GM21576 (cell line): ENCODE measurements at regions not wholly inside any gene's neighbourhood (a gene's known extent, or its start where the extent isn't known, plus 50 kb on each side); places are given as distances from the start of the nearest gene placed in this dataset.
"Not testable (repeated sequence)": the region's sequence is repeated elsewhere in the genome, so short reads cannot be mapped to it uniquely, and the experiment has no call there.

ENCODE experiments used
- ATAC-seq: cut with Tn5 transposase; IDR thresholded peaks from one replicate; pipeline ENCODE4 v1.9.1; 2021; ENCODE audit warnings: mild to moderate bottlenecking, moderate library complexity; ENCODE audit not compliant: unreplicated experiment

DNA sequence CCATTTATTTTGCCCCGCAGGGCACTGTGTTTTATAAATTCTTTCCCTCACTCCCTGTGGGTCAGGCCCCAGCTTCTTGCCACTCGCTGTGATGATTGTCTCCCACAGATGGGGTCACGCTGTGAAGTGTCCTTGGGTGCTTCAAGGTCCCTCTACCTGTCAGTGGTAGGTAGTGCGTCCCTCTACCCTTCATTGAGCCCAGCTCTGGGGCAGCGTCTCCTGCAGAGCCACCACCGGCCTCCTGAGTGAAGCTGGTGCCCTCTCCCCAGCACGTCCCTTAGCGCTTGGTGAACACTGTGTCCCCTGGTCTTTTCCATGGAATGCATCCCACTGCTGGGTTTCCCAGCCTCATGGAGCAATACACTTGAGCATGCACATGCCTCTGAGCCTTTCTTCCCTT lies 108.2 kb downstream of the NRN1 start:
- no peak for ATAC-seq

GRCh38 chr6:5898102-5898501 lies 108.6 kb downstream of the NRN1 start:
- ATAC-seq = no peak

GRCh38 chr6:5896476-5897200 lies 110.1 kb downstream of the NRN1 start:
- no peak for ATAC-seq

DNA sequence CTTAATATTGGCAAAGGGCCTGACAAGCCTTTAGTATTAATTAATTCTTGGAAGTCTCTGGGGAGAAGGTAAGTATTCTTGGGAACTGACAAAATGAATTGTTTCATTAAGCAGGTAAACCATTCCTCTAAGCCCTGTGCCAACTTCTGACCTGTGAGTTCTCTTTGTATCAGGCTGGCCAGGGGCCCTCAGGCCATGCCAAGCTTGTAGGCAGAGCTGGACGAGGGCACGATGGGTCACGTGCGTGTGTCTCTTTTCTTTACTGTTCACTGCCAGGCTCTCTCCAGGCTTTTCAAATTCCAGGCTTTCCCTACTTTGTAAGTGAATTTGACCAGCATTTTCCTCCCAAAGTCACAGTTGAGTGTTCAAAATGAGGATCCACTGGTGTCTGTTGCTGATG lies 112.4 kb downstream of the NRN1 start:
- no peak for ATAC-seq

DNA sequence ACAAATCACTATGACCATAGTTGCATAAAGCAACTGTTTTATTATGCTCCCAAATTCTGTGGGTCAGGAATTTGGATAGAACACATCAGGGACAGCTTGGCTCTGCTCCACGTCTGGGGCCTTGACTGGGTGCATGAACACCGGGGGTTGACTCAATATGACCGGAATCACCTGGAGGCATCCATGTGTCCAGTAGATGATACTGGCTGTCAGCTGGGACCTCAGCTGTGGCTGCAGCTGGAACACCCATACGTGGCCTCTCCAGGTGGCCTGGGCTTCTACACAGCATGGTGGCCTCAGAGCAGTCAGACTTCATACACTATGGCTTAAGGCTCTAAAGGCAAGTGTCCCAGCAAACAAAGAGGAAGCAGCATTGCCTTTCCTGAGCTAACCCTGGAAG lies 113.4 kb downstream of the NRN1 start:
- no peak for ATAC-seq

GRCh38 chr6:5892669-5893068 lies 114.1 kb downstream of the NRN1 start:
- ATAC-seq = no peak

DNA sequence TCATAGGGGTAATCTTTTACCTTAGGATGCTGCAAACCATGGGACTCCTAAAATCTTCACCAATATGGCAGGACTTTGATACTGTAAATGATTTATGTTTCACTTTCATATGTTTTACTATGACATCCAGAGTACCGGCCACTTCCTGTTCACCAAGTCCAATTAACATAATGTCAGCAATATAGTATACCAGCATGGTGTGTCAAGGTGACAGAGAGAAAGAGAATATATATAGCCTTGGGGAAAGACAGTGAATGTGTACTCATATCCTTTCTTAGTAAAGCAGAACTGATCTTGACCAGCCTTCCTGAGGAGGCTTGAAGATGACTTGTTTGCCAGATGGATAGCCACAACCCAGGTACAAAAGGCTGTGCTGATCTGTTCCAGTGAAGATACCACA lies 127.9 kb downstream of the NRN1 start:
- no peak for ATAC-seq

DNA sequence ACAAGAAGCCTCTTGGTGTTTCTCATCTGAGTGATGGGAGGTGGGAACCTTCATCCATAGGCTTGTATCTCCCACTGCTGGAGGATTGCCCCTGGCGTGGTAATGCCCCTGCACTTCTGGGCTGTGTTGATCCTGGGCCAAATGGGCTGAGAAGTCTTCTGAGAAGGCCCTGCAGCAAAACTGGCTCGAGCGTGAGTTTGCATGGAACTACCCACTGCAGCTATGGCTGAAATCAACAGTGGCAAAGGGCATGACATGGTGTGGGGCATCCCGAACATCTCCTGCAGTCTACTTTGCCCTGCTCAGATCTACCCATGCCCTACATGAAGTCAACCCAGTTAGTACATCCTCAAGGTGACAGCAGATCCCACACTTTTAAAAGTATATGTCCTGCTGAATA lies 130.6 kb downstream of the NRN1 start:
- ATAC-seq = no peak

DNA sequence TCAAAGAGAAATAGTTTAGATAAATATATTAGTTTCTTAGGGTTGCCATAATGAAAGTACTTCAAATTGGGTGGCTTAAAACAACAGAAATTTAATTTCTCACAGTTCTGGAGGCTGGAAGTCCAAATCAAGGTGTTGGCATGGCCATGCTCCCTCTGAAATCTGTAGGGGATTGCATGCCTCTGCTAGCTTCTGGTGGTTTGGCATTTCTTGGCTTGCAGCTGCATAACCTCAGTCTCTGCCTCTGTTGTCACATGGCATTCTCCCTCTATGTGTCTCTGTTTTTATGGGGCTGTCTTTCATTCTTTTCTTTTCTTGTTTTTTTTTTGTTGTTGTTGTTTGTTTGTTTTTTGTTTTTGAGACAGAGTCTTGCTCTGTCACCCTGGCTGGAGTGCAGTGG lies 132.7 kb downstream of the NRN1 start:
- not testable (repeated sequence) for ATAC-seq

DNA sequence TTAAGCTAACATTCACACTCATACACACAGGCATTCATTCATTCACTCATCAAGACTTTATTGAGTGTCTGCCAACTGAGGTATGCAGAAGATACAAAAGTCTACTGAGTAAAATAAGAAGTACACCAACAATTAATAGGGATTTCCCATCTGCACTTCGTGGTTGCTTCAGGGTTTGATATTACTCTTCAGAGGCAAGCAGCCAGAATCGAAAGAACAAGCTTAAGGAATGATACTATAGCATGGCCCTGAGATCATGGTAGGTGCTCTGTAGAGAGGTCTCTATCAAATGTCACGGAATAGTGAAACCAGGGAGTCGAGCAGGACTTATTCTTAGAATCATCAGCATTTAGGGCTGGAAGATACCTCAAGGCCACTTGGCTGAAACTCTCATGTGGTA lies 135.4 kb downstream of the NRN1 start:
- ATAC-seq = peak; percentile 46

DNA sequence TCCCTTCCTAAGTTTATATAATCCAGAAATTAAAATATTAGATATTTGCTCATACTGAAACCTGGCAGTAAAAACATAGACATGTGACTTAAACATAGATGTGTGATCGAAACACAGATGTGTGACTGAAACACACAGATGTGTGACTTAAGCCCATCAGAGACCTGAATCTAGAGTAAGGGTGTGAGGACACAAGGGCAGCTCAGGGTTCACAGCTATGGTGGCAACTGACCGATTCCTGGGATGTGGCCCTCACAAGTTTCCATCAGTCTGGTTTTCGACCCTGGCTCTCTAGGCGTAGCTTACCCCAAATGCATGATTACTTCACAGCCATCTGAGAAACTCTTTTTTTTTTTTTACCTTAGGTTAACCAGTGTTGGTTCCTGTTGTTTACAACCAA lies 137.0 kb downstream of the NRN1 start:
- no peak for ATAC-seq

- ATAC-seq = no peak
Measured at GRCh38 chr6:5869261-5869660, 137.5 kb downstream of the NRN1 start.

- no peak for ATAC-seq
Measured at GRCh38 chr6:5866547-5867051, 140.1 kb downstream of the NRN1 start.

- no peak for ATAC-seq
Measured at GRCh38 chr6:5865506-5866031, 141.2 kb downstream of the NRN1 start.

DNA sequence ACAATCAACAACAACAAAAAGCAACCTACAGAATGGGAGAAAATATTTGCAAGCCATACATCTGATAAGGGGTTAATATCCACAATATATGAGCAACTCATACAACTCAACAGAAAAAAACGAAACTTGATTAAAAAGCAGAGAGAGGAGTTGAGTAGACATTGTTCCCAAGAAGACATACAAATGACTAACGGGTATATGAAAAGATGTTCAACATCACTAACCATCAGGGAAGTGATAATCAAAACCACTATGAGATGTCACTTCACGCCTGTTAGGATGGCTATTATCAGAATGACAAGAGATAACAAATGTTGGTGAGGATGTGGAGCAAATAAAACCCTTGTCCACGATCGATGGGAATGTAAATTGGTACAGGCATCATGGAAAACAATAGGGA lies 145.9 kb downstream of the NRN1 start:
- ATAC-seq = no peak

DNA sequence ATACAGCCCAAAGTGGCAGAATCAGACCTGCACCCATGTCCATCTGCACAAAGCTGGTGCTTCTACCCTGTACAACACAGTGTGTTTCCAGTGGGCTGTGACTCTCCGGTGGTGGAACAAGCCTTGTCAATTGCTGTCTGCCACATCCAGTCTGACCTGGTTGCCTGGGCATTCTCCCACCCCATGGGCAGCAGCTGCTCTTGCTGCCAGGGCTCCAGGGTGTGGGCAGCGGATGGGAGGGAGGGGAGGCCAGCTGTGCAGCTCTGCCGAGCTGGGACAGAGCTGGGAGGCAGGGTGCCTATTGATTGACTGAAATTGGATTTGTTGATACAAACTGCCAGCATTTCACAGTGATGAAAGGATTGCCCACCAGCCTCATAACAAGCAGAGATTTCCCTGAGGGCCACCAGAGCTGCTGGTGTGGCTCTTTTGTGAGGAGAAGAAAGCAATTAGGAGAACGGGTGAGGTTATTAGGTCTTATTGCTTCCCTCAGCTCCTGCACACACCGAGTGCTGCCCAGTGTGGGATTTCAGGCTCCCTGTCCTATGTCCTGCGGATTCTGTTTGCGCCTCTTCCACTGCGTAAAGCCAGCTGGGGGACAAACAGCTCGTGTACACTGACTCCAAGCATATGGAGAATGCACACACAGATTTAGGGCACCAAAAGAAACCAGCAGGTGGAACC lies 150.8 kb downstream of the NRN1 start:
- ATAC-seq = no peak

- no peak for ATAC-seq
Measured at GRCh38 chr6:5854899-5855298, 151.8 kb downstream of the NRN1 start.

- ATAC-seq = no peak
Measured at GRCh38 chr6:5851261-5851757, 155.4 kb downstream of the NRN1 start.

DNA sequence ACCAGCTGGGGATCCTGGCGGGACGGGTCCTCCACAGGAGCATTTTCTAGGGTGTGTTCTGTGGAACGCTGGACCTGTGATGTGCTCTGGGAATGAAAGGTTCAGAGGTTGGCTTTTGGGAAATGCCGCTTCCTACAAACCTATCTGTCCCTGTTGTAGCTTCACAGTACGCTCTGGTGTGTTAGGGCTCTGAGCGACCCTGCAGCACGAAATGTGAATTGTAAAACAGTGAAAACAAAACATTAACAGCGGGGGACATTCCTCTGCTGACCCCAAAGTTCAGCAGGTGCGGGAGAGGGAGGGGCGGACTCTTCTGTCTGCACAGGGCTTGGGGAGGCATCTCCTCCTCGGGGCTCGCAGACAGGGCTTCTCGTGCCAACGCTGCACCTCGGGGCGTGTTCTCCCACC lies 155.9 kb downstream of the NRN1 start:
- no peak for ATAC-seq

DNA sequence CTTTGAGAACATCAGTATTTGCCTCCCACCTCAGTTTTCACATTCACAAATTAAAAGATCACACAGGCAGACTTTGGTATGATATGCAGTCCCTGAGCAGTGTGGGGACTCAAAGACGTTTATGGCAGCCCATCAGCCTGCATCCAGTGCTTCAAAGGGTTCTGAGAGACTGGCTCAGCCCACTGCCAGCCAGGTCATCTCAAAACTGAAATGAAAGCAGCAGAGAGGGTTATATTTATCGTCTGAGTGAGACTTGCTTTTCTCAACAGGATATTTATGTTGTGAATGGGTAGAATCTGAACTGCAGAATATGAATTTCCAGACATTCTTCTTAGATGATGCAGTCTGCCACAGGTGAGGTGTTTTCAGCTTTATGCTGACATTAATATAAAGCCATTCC lies 159.8 kb downstream of the NRN1 start:
- peak; percentile 48 for ATAC-seq

DNA sequence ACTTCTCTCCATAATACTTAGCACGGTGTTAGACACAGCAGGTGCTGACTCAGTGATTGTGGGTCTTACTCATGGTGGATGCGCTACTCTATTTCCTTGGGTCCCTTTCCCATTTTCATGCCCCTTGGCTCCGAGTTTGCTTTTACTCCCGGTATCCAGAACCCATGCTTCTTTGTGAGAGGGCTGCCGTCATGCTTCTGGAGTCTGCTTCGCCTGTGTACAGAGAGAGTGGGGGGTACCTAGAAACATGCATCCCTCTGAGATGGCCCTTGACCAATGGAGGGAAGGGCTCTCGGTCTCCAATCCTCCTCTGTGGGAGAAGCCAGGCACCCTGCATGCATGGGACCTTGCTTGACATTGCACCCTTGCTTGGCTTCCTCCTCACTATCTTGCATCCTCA lies 160.4 kb downstream of the NRN1 start:
- no peak for ATAC-seq

- no peak for ATAC-seq
Measured at GRCh38 chr6:5843078-5843477, 163.6 kb downstream of the NRN1 start.
